ENCODE measurements at regions not wholly inside any gene's neighbourhood (a gene's known extent, or its start where the extent isn't known, plus 50 kb on each side); places are given as distances from the start of the nearest gene placed in this dataset.

DNA sequence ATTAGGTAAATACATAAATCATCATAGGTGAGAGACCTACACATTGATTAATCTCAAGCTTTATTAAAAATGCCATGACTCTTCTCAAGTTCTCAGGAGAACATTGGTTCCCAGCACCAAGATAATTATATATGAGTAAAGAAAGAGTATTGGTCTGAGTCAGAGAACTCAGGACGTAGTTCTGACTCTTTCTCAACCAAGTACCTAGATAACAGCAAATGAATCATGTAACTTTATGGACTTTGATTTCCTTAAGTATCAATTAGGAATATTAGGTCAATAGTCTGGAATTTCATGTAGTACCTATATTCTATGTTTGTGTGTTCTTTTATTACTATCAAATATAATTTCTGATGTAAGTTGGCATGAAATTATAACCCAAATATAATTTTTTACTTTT, 409.9 kb downstream of the GABRG1 start:
- DNase-seq (ENCODE audit: low spot score): no peak
- Histone ChIP-seq H3K4me3 (replicated peaks in 1 of 3; ENCODE audit: insufficient read depth in 1 of 3, low read depth in 2 of 3, low read length in 3 of 3) (no peak overlapping the region), H3K4me1 (ENCODE audit: insufficient read depth, low read length) (no peaks in the 10 kb centered on the region), H3K9ac (ENCODE audit: insufficient read depth, low read depth, low read length) (no peak overlapping the region), H3K9me3 (ENCODE audit: low read length) (peaks cover 21% of the 10 kb centered on the region), H3K79me2 (ENCODE audit: insufficient read depth, low read length) (no peaks in the 10 kb centered on the region), H3K27ac (ENCODE audit: extremely low read length, insufficient read depth, low read length) (no peak overlapping the region), H3K4me2 (ENCODE audit: low read depth, low read length) (no peak overlapping the region), H2AFZ (ENCODE audit: low read length) (no peak overlapping the region), H3K36me3 (replicated peaks in 1 of 2; ENCODE audit: control insufficient read depth in 1 of 2, insufficient read depth in 2 of 2, low read length in 2 of 2) (no peaks in the 10 kb centered on the region), H3K27me3 (ENCODE audit: control insufficient read depth in 1 of 2, insufficient read depth in 2 of 2, low read length in 2 of 2) (no peaks in the 10 kb centered on the region), H4K20me1 (ENCODE audit: insufficient read depth, low read length) (no peaks in the 10 kb centered on the region)
- WGBS (ENCODE audit: low lambda C conversion rate): 6% methylated on average over 1 of the region's 1 CpG
- BruUV-seq (replicated peaks): no TSS peak
- ATAC-seq: no peak
- ChIA-PET POLR2A (no interaction called here), CTCF (ENCODE audit: low intra/inter-chr PET ratio, low total read pairs) (no interaction called here)
- FAIRE-seq: no peak
- TF ChIP-seq, protein P1, sequence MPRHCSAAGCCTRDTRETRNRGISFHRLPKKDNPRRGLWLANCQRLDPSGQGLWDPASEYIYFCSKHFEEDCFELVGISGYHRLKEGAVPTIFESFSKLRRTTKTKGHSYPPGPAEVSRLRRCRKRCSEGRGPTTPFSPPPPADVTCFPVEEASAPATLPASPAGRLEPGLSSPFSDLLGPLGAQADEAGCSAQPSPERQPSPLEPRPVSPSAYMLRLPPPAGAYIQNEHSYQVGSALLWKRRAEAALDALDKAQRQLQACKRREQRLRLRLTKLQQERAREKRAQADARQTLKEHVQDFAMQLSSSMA (CRISPR knock-in tag; IDR thresholded peaks at IDR 0.05): no peak
- TF ChIP-seq DDIT3 (CRISPR knock-in tag; IDR thresholded peaks at IDR 0.05): no peak
- in situ Hi-C loops (cut with HindIII; ENCODE audit: extremely low pct_ligation_motif_present, low pct_unique_long_range_greater_than_20kb): no loop called here
- intact Hi-C loops (cut with micrococcal nuclease; ENCODE audit: unreplicated experiment): no loop called here

DNA sequence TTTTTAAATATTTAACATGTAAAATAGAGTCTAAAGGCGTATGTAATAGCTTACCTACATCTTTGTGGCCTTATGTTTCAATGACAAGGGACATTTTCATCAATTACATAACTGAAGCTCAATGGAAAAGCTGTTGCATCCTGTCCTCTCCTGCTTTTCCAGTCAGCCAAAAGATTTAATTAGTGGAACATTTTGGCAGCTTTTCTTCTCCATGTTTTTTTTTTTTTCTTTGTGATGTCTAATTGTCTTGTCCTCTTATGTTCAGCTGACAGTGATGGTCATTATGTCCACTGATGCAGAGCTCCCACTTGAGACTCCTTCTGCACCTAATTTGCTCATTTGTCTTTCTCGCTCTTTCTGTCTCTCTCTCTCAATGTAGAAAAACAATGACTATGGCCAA, 422.2 kb downstream of the GABRG1 start:
- FAIRE-seq (no peak), ATAC-seq (no peak), DNase-seq (ENCODE audit: low spot score) (no peak)
- no peaks in the 10 kb centered on the region for H3K79me2 ChIP-seq (ENCODE audit: insufficient read depth, low read length)
- no peaks in the 10 kb centered on the region for H3K36me3 ChIP-seq (replicated peaks in 1 of 2; ENCODE audit: control insufficient read depth in 1 of 2, insufficient read depth in 2 of 2, low read length in 2 of 2)
- no peak overlapping the region for H3K9ac ChIP-seq (ENCODE audit: insufficient read depth, low read depth, low read length)
- WGBS (ENCODE audit: low lambda C conversion rate): 24% methylated on average over 2 of the region's 2 CpGs
- POLR2A ChIA-PET: no interaction called here
- H3K9me3 ChIP-seq (ENCODE audit: low read length): no peaks in the 10 kb centered on the region
- in situ Hi-C loops (cut with HindIII; ENCODE audit: extremely low pct_ligation_motif_present, low pct_unique_long_range_greater_than_20kb) (no loop called here), intact Hi-C loops (cut with micrococcal nuclease; ENCODE audit: unreplicated experiment) (no loop called here)
- H3K4me3 ChIP-seq (replicated peaks in 1 of 3; ENCODE audit: insufficient read depth in 1 of 3, low read depth in 2 of 3, low read length in 3 of 3): no peak overlapping the region
- no peaks in the 10 kb centered on the region for H4K20me1 ChIP-seq (ENCODE audit: insufficient read depth, low read length)
- no peak overlapping the region for H3K27ac ChIP-seq (ENCODE audit: extremely low read length, insufficient read depth, low read length)
- CTCF ChIA-PET (ENCODE audit: low intra/inter-chr PET ratio, low total read pairs): no interaction called here
- BruUV-seq (replicated peaks): no TSS peak
- no peaks in the 10 kb centered on the region for H3K4me1 ChIP-seq (ENCODE audit: insufficient read depth, low read length)
- no peak overlapping the region for H3K4me2 ChIP-seq (ENCODE audit: low read depth, low read length)
- H3K27me3 ChIP-seq (ENCODE audit: control insufficient read depth in 1 of 2, insufficient read depth in 2 of 2, low read length in 2 of 2): no peaks in the 10 kb centered on the region
- H2AFZ ChIP-seq (ENCODE audit: low read length): no peak overlapping the region
- TF ChIP-seq NRL (CRISPR knock-in tag; IDR thresholded peaks at IDR 0.05; ENCODE audit: borderline replicate concordance) (no peak), ZNF780A (CRISPR knock-in tag; IDR thresholded peaks at IDR 0.05) (no peak), MTF2 (CRISPR knock-in tag; IDR thresholded peaks at IDR 0.05; ENCODE audit: borderline replicate concordance) (no peak), AGO2 (optimal IDR thresholded peaks at IDR 0.05; ENCODE audit: low read depth, low read length) (no peak), XRCC5 (optimal IDR thresholded peaks at IDR 0.05; ENCODE audit: low read length) (no peak), ZNF549 (CRISPR knock-in tag; IDR thresholded peaks at IDR 0.05) (no peak), ZNF558 (CRISPR knock-in tag; IDR thresholded peaks at IDR 0.05; ENCODE audit: borderline replicate concordance) (no peak)
- TF ChIP-seq, protein P2, sequence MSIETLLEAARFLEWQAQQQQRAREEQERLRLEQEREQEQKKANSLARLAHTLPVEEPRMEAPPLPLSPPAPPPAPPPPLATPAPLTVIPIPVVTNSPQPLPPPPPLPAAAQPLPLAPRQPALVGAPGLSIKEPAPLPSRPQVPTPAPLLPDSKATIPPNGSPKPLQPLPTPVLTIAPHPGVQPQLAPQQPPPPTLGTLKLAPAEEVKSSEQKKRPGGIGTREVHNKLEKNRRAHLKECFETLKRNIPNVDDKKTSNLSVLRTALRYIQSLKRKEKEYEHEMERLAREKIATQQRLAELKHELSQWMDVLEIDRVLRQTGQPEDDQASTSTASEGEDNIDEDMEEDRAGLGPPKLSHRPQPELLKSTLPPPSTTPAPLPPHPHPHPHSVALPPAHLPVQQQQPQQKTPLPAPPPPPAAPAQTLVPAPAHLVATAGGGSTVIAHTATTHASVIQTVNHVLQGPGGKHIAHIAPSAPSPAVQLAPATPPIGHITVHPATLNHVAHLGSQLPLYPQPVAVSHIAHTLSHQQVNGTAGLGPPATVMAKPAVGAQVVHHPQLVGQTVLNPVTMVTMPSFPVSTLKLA (IDR thresholded peaks at IDR 0.05): no peak
- TF ChIP-seq, protein P3, sequence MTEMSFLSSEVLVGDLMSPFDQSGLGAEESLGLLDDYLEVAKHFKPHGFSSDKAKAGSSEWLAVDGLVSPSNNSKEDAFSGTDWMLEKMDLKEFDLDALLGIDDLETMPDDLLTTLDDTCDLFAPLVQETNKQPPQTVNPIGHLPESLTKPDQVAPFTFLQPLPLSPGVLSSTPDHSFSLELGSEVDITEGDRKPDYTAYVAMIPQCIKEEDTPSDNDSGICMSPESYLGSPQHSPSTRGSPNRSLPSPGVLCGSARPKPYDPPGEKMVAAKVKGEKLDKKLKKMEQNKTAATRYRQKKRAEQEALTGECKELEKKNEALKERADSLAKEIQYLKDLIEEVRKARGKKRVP (CRISPR knock-in tag; IDR thresholded peaks at IDR 0.05): no peak

Measured in HepG2 (cell line).